ENCODE measurements at regions not wholly inside any gene's neighbourhood (a gene's known extent, or its start where the extent isn't known, plus 50 kb on each side); places are given as distances from the start of the nearest gene placed in this dataset.

GRCh38 chr9:12448246-12448645, 244.9 kb upstream of the TYRP1 start:
- Histone ChIP-seq H3K27ac (no peak overlapping the region), H3K4me3 (no peak overlapping the region), H3K79me2 (ENCODE audit: insufficient read depth) (no peaks in the 10 kb centered on the region), H4K20me1 (ENCODE audit: insufficient read depth) (no peaks in the 10 kb centered on the region), H3K9me3 (ENCODE audit: low read depth) (no peaks in the 10 kb centered on the region), H3K9me2 (ENCODE audit: insufficient read depth) (no peaks in the 10 kb centered on the region), H3K4me1 (ENCODE audit: insufficient read depth) (no peaks in the 10 kb centered on the region), H3K4me2 (ENCODE audit: unreplicated experiment) (no peak overlapping the region), H3K36me3 (ENCODE audit: low read depth) (no peaks in the 10 kb centered on the region), H3K27me3 (replicated peaks; ENCODE audit: insufficient read depth) (no peaks in the 10 kb centered on the region), H2AFZ (no peak overlapping the region), H3K9ac (no peak overlapping the region), H3F3A (ENCODE audit: insufficient read depth) (no peaks in the 10 kb centered on the region)
- in situ Hi-C loops (cut with MboI), result no loop called here
- DNase-seq, result no peak
- WGBS, 2 experiments (ENCODE audit: low coverage in 1 of 2, low lambda C conversion rate in 2 of 2, missing lambda C conversion rate in 2 of 2), result 0% methylated on average over 1 of the region's 1 CpG
- TF ChIP-seq EZH2phosphoT487 (IDR thresholded peaks at IDR 0.05; ENCODE audit: insufficient read depth, low read depth) (no peak), EZH2 (IDR thresholded peaks at IDR 0.05; ENCODE audit: insufficient read depth, poor library complexity, severe bottlenecking) (no peak)

- in situ Hi-C loops (cut with MboI), result no loop called here
- H3K4me2 ChIP-seq (ENCODE audit: unreplicated experiment), result no peak overlapping the region
- no peaks in the 10 kb centered on the region for H4K20me1 ChIP-seq (ENCODE audit: insufficient read depth)
Measured at GRCh38 chr9:12457237-12457636, 235.9 kb upstream of the TYRP1 start.

DNA sequence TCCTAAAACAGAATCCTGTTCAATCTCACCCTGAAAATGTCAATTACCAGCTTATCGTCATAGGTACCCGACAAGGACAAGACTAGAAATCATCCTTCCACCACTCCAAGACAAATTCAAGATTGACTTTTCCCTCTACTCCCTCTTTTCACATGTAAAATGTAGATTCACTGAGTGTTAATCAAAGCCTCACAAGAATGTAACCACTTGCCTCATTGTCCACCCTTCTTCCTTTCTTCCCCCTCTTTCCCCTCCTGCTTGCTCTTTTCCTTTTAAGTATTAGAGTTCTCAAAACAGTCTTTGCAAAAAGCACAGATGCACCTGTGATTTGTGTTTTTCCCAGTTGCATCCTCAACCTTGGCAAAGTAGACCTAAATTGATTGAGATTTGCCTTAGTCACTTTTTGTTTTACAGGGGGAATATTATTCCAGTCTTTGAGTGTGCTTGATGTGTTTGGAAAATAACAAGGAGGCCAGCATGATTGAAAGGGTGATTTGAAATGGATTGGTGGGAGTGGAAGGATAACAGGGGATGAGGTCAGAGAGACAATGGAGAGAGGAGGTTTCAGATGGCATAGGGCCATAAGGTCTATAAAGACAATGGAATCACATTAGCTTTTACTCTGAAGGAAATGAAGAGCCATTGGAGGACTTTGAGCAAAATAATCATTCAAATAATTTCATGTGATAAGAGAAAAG, 231.3 kb upstream of the TYRP1 start:
- 81 to 82% methylated on average over 2 of the region's 2 CpGs for WGBS, 2 experiments (ENCODE audit: low coverage in 1 of 2, low lambda C conversion rate in 2 of 2, missing lambda C conversion rate in 2 of 2)
- in situ Hi-C loops (cut with MboI), result no loop called here

More at GRCh38 chr9:12457237-12457636, 235.9 kb upstream of the TYRP1 start:
- Histone ChIP-seq H3K9me2 (ENCODE audit: insufficient read depth) (no peaks in the 10 kb centered on the region), H2AFZ (no peak overlapping the region), H3K4me1 (ENCODE audit: insufficient read depth) (no peaks in the 10 kb centered on the region), H3K27me3 (replicated peaks; ENCODE audit: insufficient read depth) (no peaks in the 10 kb centered on the region), H3F3A (ENCODE audit: insufficient read depth) (no peaks in the 10 kb centered on the region), H3K9ac (no peak overlapping the region), H3K9me3 (ENCODE audit: low read depth) (no peaks in the 10 kb centered on the region), H3K36me3 (ENCODE audit: low read depth) (no peaks in the 10 kb centered on the region), H3K4me3 (no peak overlapping the region), H3K79me2 (ENCODE audit: insufficient read depth) (no peaks in the 10 kb centered on the region), H3K27ac (no peak overlapping the region)
- TF ChIP-seq EZH2 (IDR thresholded peaks at IDR 0.05; ENCODE audit: insufficient read depth, poor library complexity, severe bottlenecking) (no peak), EZH2phosphoT487 (IDR thresholded peaks at IDR 0.05; ENCODE audit: insufficient read depth, low read depth) (no peak)
- DNase-seq, result no peak
- WGBS, 2 experiments (ENCODE audit: low coverage in 1 of 2, low lambda C conversion rate in 2 of 2, missing lambda C conversion rate in 2 of 2), result 32 to 39% methylated on average over 1 of the region's 1 CpG

DNA sequence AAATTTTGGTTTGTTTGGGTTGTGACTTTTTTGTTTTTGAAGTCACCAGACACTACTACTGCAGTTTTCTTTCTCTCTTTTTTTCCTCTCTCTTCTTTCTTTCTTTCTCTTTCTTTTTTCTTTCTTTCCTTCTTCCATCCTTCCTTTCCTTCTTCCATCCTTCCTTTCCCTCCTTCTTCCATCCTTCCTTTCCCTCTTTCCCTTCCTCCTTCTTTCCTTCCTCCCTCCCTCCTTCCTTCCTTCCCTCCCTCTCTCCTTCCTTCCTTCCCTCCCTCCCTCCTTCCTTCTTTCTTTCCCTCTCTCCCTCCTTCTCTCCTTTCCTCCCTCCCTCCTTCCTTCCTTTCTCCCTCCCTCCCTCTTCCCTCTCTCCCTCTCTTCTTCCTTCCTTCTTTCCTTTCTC, 230.3 kb upstream of the TYRP1 start:
- Histone ChIP-seq H3K9me2 (ENCODE audit: insufficient read depth) (no peaks in the 10 kb centered on the region), H3K4me1 (ENCODE audit: insufficient read depth) (no peaks in the 10 kb centered on the region), H3K9me3 (ENCODE audit: low read depth) (no peaks in the 10 kb centered on the region), H4K20me1 (ENCODE audit: insufficient read depth) (no peaks in the 10 kb centered on the region), H3K4me3 (no peak overlapping the region), H3K27ac (no peak overlapping the region), H2AFZ (no peak overlapping the region), H3K79me2 (ENCODE audit: insufficient read depth) (no peaks in the 10 kb centered on the region), H3K9ac (no peak overlapping the region), H3K27me3 (replicated peaks; ENCODE audit: insufficient read depth) (no peaks in the 10 kb centered on the region), H3F3A (ENCODE audit: insufficient read depth) (no peaks in the 10 kb centered on the region), H3K36me3 (ENCODE audit: low read depth) (no peaks in the 10 kb centered on the region), H3K4me2 (ENCODE audit: unreplicated experiment) (no peak overlapping the region)
- TF ChIP-seq EZH2phosphoT487 (IDR thresholded peaks at IDR 0.05; ENCODE audit: insufficient read depth, low read depth) (no peak), EZH2 (IDR thresholded peaks at IDR 0.05; ENCODE audit: insufficient read depth, poor library complexity, severe bottlenecking) (no peak)
- no peak for DNase-seq
- in situ Hi-C loops (cut with MboI), result no loop called here

More for the DNA sequence above, 231.3 kb upstream of the TYRP1 start:
- H3K27me3 ChIP-seq (replicated peaks; ENCODE audit: insufficient read depth), result no peaks in the 10 kb centered on the region
- H3K4me1 ChIP-seq (ENCODE audit: insufficient read depth), result no peaks in the 10 kb centered on the region
- no peak overlapping the region for H2AFZ ChIP-seq
- H3K36me3 ChIP-seq (ENCODE audit: low read depth), result no peaks in the 10 kb centered on the region
- H3K79me2 ChIP-seq (ENCODE audit: insufficient read depth), result no peaks in the 10 kb centered on the region
- no peaks in the 10 kb centered on the region for H3K9me3 ChIP-seq (ENCODE audit: low read depth)
- H3K9ac ChIP-seq, result no peak overlapping the region
- H3K9me2 ChIP-seq (ENCODE audit: insufficient read depth), result no peaks in the 10 kb centered on the region
- no peak overlapping the region for H3K4me2 ChIP-seq (ENCODE audit: unreplicated experiment)
- H3K27ac ChIP-seq, result no peak overlapping the region
- no peak overlapping the region for H3K4me3 ChIP-seq
- H3F3A ChIP-seq (ENCODE audit: insufficient read depth), result no peaks in the 10 kb centered on the region
- H4K20me1 ChIP-seq (ENCODE audit: insufficient read depth), result no peaks in the 10 kb centered on the region
- DNase-seq, result no peak
- TF ChIP-seq EZH2phosphoT487 (IDR thresholded peaks at IDR 0.05; ENCODE audit: insufficient read depth, low read depth) (no peak), EZH2 (IDR thresholded peaks at IDR 0.05; ENCODE audit: insufficient read depth, poor library complexity, severe bottlenecking) (no peak)

- H3K4me3 ChIP-seq, result no peak overlapping the region
- no peaks in the 10 kb centered on the region for H3K27me3 ChIP-seq (replicated peaks; ENCODE audit: insufficient read depth)
- in situ Hi-C loops (cut with MboI), result no loop called here
- H3F3A ChIP-seq (ENCODE audit: insufficient read depth), result no peaks in the 10 kb centered on the region
- DNase-seq, result no peak
- no peaks in the 10 kb centered on the region for H3K36me3 ChIP-seq (ENCODE audit: low read depth)
- H3K27ac ChIP-seq, result no peak overlapping the region
- H3K9ac ChIP-seq, result no peak overlapping the region
- TF ChIP-seq EZH2 (IDR thresholded peaks at IDR 0.05; ENCODE audit: insufficient read depth, poor library complexity, severe bottlenecking) (no peak), EZH2phosphoT487 (IDR thresholded peaks at IDR 0.05; ENCODE audit: insufficient read depth, low read depth) (no peak)
- no peaks in the 10 kb centered on the region for H3K79me2 ChIP-seq (ENCODE audit: insufficient read depth)
- H3K9me2 ChIP-seq (ENCODE audit: insufficient read depth), result no peaks in the 10 kb centered on the region
- 1% methylated on average over 3 of the region's 3 CpGs for WGBS, 2 experiments (ENCODE audit: low coverage in 1 of 2, low lambda C conversion rate in 2 of 2, missing lambda C conversion rate in 2 of 2)
- H4K20me1 ChIP-seq (ENCODE audit: insufficient read depth), result no peaks in the 10 kb centered on the region
- H2AFZ ChIP-seq, result no peak overlapping the region
- no peaks in the 10 kb centered on the region for H3K9me3 ChIP-seq (ENCODE audit: low read depth)
- H3K4me1 ChIP-seq (ENCODE audit: insufficient read depth), result no peaks in the 10 kb centered on the region
- H3K4me2 ChIP-seq (ENCODE audit: unreplicated experiment), result no peak overlapping the region
Measured at GRCh38 chr9:12463641-12464040, 229.5 kb upstream of the TYRP1 start.

Measured in GM23248 (cell line).